ENCODE measurements at regions not wholly inside any gene's neighbourhood (a gene's known extent, or its start where the extent isn't known, plus 50 kb on each side); places are given as distances from the start of the nearest gene placed in this dataset.

GRCh38 chr1:178577882-178578281, 65.0 kb downstream of the TEX35 start:
- DNase-seq = no peak
- Histone ChIP-seq H3K4me1 (no peaks in the 10 kb centered on the region), H3K27ac (no peak overlapping the region), H3K9me3 (no peaks in the 10 kb centered on the region), H3K27me3 (no peaks in the 10 kb centered on the region), H3K4me3 (no peak overlapping the region), H3K36me3 (no peaks in the 10 kb centered on the region)
- TF ChIP-seq CTCF (IDR thresholded peaks at IDR 0.05) = no peak
- intact Hi-C loops (cut with DNase I) = no loop called here
- no peak for ATAC-seq

- intact Hi-C loops (cut with DNase I) = no loop called here
- no peak for TF ChIP-seq CTCF (IDR thresholded peaks at IDR 0.05)
- H3K27me3 ChIP-seq = no peaks in the 10 kb centered on the region
- H3K9me3 ChIP-seq = no peaks in the 10 kb centered on the region
- H3K4me3 ChIP-seq = no peak overlapping the region
- H3K4me1 ChIP-seq = no peaks in the 10 kb centered on the region
- H3K36me3 ChIP-seq = no peaks in the 10 kb centered on the region
- ATAC-seq = no peak
- H3K27ac ChIP-seq = no peak overlapping the region
- DNase-seq = no peak
Observed at GRCh38 chr1:178578541-178578940, 65.6 kb downstream of the TEX35 start.

- intact Hi-C loops (cut with DNase I) = no loop called here
- no peak for TF ChIP-seq CTCF (IDR thresholded peaks at IDR 0.05)
- H3K36me3 ChIP-seq = no peaks in the 10 kb centered on the region
Observed at GRCh38 chr1:178579095-178579494, 66.2 kb downstream of the TEX35 start.

GRCh38 chr1:178579562-178579961, 66.7 kb downstream of the TEX35 start:
- no peaks in the 10 kb centered on the region for H3K9me3 ChIP-seq
- no peak for DNase-seq
- no peak overlapping the region for H3K27ac ChIP-seq
- no peak overlapping the region for H3K4me3 ChIP-seq
- no peak for ATAC-seq
- intact Hi-C loops (cut with DNase I) = no loop called here
- H3K27me3 ChIP-seq = no peaks in the 10 kb centered on the region
- TF ChIP-seq CTCF (IDR thresholded peaks at IDR 0.05) = no peak
- no peaks in the 10 kb centered on the region for H3K36me3 ChIP-seq
- H3K4me1 ChIP-seq = no peaks in the 10 kb centered on the region

More at GRCh38 chr1:178579095-178579494, 66.2 kb downstream of the TEX35 start:
- H3K4me1 ChIP-seq = no peaks in the 10 kb centered on the region
- no peaks in the 10 kb centered on the region for H3K27me3 ChIP-seq
- H3K9me3 ChIP-seq = no peaks in the 10 kb centered on the region
- ATAC-seq (no peak), DNase-seq (no peak)
- no peak overlapping the region for H3K27ac ChIP-seq
- no peak overlapping the region for H3K4me3 ChIP-seq

- no peak for DNase-seq
- intact Hi-C loops (cut with DNase I) = no loop called here
- H3K27ac ChIP-seq = no peak overlapping the region
- no peaks in the 10 kb centered on the region for H3K9me3 ChIP-seq
- H3K36me3 ChIP-seq = no peaks in the 10 kb centered on the region
- H3K27me3 ChIP-seq = no peaks in the 10 kb centered on the region
- no peak for TF ChIP-seq CTCF (IDR thresholded peaks at IDR 0.05)
- no peak overlapping the region for H3K4me3 ChIP-seq
- no peak for ATAC-seq
- H3K4me1 ChIP-seq = no peaks in the 10 kb centered on the region
Observed at GRCh38 chr1:178580096-178580495, 67.2 kb downstream of the TEX35 start.

All from left lung (tissue), 4 donors.